T-helper 2 cell treated with Interferon-gamma antibody and Interleukin-4, amounts not matched to agents 5 μg/mL and 100 μg/mL, for 36 hours (primary cell): ENCODE measurements at regions not wholly inside any gene's neighbourhood (a gene's known extent, or its start where the extent isn't known, plus 50 kb on each side); places are given as distances from the start of the nearest gene placed in this dataset.

Experiments used
- DNase-seq: peaks from one replicate; pipeline ENCODE4 v3.0.0; 2021; ENCODE audit warnings: low spot score
- H3K27ac Mint-ChIP-seq: one replicate; pipeline ENCODE4 v1.8.0; 2021; ENCODE audit warnings: mild to moderate bottlenecking, mixed read lengths
- H3K27me3 Mint-ChIP-seq: one replicate; pipeline ENCODE4 v1.8.0; 2021; ENCODE audit warnings: low read depth, mixed read lengths
- H3K36me3 Mint-ChIP-seq: one replicate; pipeline ENCODE4 v1.8.0; 2021; ENCODE audit warnings: low read depth, mixed read lengths
- H3K4me1 Mint-ChIP-seq: one replicate; pipeline ENCODE4 v1.8.0; 2021; ENCODE audit warnings: low read depth, mixed read lengths
- H3K4me3 Mint-ChIP-seq: one replicate; pipeline ENCODE4 v1.8.0; 2022; ENCODE audit warnings: mild to moderate bottlenecking, moderate library complexity, mixed read lengths
- H3K9me3 Mint-ChIP-seq: one replicate; pipeline ENCODE4 v1.8.0; 2021; ENCODE audit warnings: mixed read lengths

GRCh38 chr15:101124731-101125451, 127.0 kb downstream of the CHSY1 start:
- Mint-ChIP-seq H3K9me3 (no peaks in the 10 kb centered on the region), H3K4me1 (peaks cover 70% of the 10 kb centered on the region), H3K4me3 (peak overlapping the region; percentile 9), H3K27me3 (no peaks in the 10 kb centered on the region), H3K27ac (no peak overlapping the region), H3K36me3 (peaks cover 12% of the 10 kb centered on the region)
- DNase-seq, result no peak

- peak overlapping the region; percentile 62 for H3K4me3 Mint-ChIP-seq
- peaks cover 9% of the 10 kb centered on the region for H3K36me3 Mint-ChIP-seq
- H3K27me3 Mint-ChIP-seq, result no peaks in the 10 kb centered on the region
- H3K27ac Mint-ChIP-seq, result peak overlapping the region; percentile 81
- H3K9me3 Mint-ChIP-seq, result no peaks in the 10 kb centered on the region
- no peak for DNase-seq
- H3K4me1 Mint-ChIP-seq, result peaks cover 62% of the 10 kb centered on the region
Measured at GRCh38 chr15:101123222-101123910, 128.5 kb downstream of the CHSY1 start.

- peaks cover 5% of the 10 kb centered on the region for H3K36me3 Mint-ChIP-seq
- H3K9me3 Mint-ChIP-seq, result no peaks in the 10 kb centered on the region
- peak overlapping the region; percentile 75 for H3K4me3 Mint-ChIP-seq
- DNase-seq, result no peak
- H3K27me3 Mint-ChIP-seq, result no peaks in the 10 kb centered on the region
- H3K4me1 Mint-ChIP-seq, result peaks cover 56% of the 10 kb centered on the region
- peak overlapping the region; percentile 81 for H3K27ac Mint-ChIP-seq
Measured at GRCh38 chr15:101122806-101123205, 129.0 kb downstream of the CHSY1 start.

GRCh38 chr15:101122266-101122665, 129.6 kb downstream of the CHSY1 start:
- Mint-ChIP-seq H3K27ac (peak overlapping the region; percentile 76), H3K4me1 (peaks cover 51% of the 10 kb centered on the region), H3K27me3 (no peaks in the 10 kb centered on the region), H3K4me3 (peak overlapping the region; percentile 75), H3K9me3 (no peaks in the 10 kb centered on the region), H3K36me3 (peaks cover 2% of the 10 kb centered on the region)
- no peak for DNase-seq

GRCh38 chr15:101121511-101122090, 130.2 kb downstream of the CHSY1 start:
- Mint-ChIP-seq H3K27me3 (no peaks in the 10 kb centered on the region), H3K4me1 (peaks cover 44% of the 10 kb centered on the region), H3K4me3 (peak overlapping the region; percentile 75), H3K9me3 (no peaks in the 10 kb centered on the region), H3K27ac (peak overlapping the region; percentile 76), H3K36me3 (peaks cover 2% of the 10 kb centered on the region)
- DNase-seq, result no peak

- Mint-ChIP-seq H3K4me1 (peaks cover 42% of the 10 kb centered on the region), H3K9me3 (no peaks in the 10 kb centered on the region)
Measured at GRCh38 chr15:101120987-101121386, 130.9 kb downstream of the CHSY1 start.

GRCh38 chr15:101120473-101120872, 131.4 kb downstream of the CHSY1 start:
- Mint-ChIP-seq H3K4me1 (peaks cover 39% of the 10 kb centered on the region), H3K27ac (peak overlapping the region; percentile 37), H3K4me3 (no peak overlapping the region)

More at GRCh38 chr15:101120987-101121386, 130.9 kb downstream of the CHSY1 start:
- H3K36me3 Mint-ChIP-seq, result peaks cover 2% of the 10 kb centered on the region
- H3K27me3 Mint-ChIP-seq, result no peaks in the 10 kb centered on the region
- H3K4me3 Mint-ChIP-seq, result no peak overlapping the region
- peak overlapping the region; percentile 37 for H3K27ac Mint-ChIP-seq
- DNase-seq, result no peak

More at GRCh38 chr15:101120473-101120872, 131.4 kb downstream of the CHSY1 start:
- Mint-ChIP-seq H3K36me3 (peaks cover 2% of the 10 kb centered on the region), H3K27me3 (no peaks in the 10 kb centered on the region), H3K9me3 (no peaks in the 10 kb centered on the region)
- no peak for DNase-seq
